ENCODE measurements at regions not wholly inside any gene's neighbourhood (a gene's known extent, or its start where the extent isn't known, plus 50 kb on each side); places are given as distances from the start of the nearest gene placed in this dataset.

DNA sequence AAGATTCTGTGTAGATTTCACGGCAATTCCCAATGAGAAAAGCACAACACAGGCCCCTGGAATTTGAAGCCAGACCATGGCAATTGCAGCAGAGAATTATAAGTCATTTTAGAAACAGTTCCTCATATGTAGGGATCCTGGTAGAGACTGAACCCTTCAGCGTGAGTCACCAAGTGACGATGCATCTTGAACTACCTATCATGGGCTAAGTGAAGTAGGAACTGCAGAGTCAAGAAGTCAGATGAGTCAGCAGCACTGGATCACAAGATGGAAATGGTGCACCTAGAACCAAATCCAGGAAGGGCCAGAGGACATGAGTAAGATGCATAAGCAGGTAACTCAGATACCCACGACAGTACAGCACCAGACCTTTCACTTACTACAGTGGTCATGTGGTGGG, 140.0 kb upstream of the TPK1 start (continued):
- TF ChIP-seq CBX8 (IDR thresholded peaks at IDR 0.05; ENCODE audit: borderline replicate concordance, low read depth, low read length) (no peak), POLR2AphosphoS5 (IDR thresholded peaks at IDR 0.05; ENCODE audit: low read depth, low read length) (no peak)
